HG03457 (cell line): ENCODE measurements at regions not wholly inside any gene's neighbourhood (a gene's known extent, or its start where the extent isn't known, plus 50 kb on each side); places are given as distances from the start of the nearest gene placed in this dataset.

Experiments
- ATAC-seq: cut with Tn5 transposase; IDR thresholded peaks from one replicate; pipeline ENCODE4 v1.9.1; 2021; ENCODE audit warnings: moderate number of reproducible peaks; ENCODE audit not compliant: unreplicated experiment

GRCh38 chr6:44062771-44063560, 64.3 kb downstream of the MRPL14 start:
- no peak for ATAC-seq

- no peak for ATAC-seq
Observed at GRCh38 chr6:44062105-44062770, 65.0 kb downstream of the MRPL14 start.

GRCh38 chr6:44061375-44062104, 65.7 kb downstream of the MRPL14 start:
- ATAC-seq, result no peak

GRCh38 chr6:44060612-44061374, 66.5 kb downstream of the MRPL14 start:
- ATAC-seq, result no peak

GRCh38 chr6:44059359-44060346, 67.6 kb downstream of the MRPL14 start:
- ATAC-seq, result no peak

GRCh38 chr6:44058617-44059358, 68.5 kb downstream of the MRPL14 start:
- ATAC-seq, result peak; percentile 65

- no peak for ATAC-seq
Observed at GRCh38 chr6:44057931-44058616, 69.2 kb downstream of the MRPL14 start.

GRCh38 chr6:44057238-44057930, 69.9 kb downstream of the MRPL14 start:
- ATAC-seq, result no peak

- no peak for ATAC-seq
Observed at GRCh38 chr6:44056392-44057237, 70.6 kb downstream of the MRPL14 start.

- ATAC-seq, result no peak
Observed at GRCh38 chr6:44054721-44055559, 72.3 kb downstream of the MRPL14 start.

- ATAC-seq, result no peak
Observed at GRCh38 chr6:44053760-44054556, 73.3 kb downstream of the MRPL14 start.

- ATAC-seq, result no peak
Observed at GRCh38 chr6:44053106-44053756, 74.0 kb downstream of the MRPL14 start.

GRCh38 chr6:44052419-44053023, 74.7 kb downstream of the MRPL14 start:
- ATAC-seq, result no peak

- no peak for ATAC-seq
Observed at GRCh38 chr6:44051515-44051914, 75.7 kb downstream of the MRPL14 start.
